GM19468 (cell line): ENCODE measurements at regions not wholly inside any gene's neighbourhood (a gene's known extent, or its start where the extent isn't known, plus 50 kb on each side); places are given as distances from the start of the nearest gene placed in this dataset.

Source experiments
- ATAC-seq: cut with Tn5 transposase; IDR thresholded peaks from one replicate; pipeline ENCODE4 v1.9.1; 2021; ENCODE audit warnings: mild to moderate bottlenecking, moderate library complexity, moderate number of reproducible peaks; ENCODE audit not compliant: unreplicated experiment; ENCODE audit errors: extremely low read depth

DNA sequence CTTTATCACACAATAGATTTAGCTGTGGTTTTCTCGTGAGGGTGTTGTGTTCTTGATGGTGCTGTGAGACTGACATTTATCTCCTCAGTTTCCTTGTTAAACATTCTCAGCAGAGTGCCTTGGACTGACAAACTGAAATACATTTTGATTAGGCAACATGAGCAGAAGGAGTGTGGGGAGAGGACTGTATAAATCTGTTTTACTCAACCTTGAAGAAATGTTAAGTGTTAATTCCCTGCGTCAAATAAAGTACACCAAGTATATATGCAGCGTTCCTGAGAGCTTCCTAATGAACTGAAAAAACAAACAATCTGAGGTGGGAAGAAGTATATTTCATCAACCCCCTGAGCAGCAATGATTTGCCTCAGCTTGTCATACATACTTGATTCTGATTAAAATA is 540.3 kb upstream of the B3GALT2 start:
- no peak for ATAC-seq

DNA sequence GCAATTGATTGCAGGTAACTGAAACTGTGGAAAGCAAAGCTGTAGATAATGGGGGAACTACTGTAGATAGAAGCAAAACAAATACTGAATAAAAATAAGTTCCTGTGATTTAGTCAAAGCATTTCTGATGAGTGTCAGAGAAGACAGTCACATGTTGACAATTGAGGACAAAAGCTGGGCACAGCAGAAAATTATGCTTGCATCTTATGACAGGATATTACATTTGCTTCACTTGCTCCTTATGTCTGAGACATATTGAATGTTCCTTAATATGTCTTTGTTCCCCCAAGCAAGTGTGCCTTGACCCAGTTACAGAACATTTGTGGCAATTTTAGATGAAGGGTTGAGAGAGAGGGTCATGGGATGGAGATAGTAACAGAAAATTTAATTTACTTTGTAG is 526.0 kb upstream of the B3GALT2 start:
- ATAC-seq, result no peak

DNA sequence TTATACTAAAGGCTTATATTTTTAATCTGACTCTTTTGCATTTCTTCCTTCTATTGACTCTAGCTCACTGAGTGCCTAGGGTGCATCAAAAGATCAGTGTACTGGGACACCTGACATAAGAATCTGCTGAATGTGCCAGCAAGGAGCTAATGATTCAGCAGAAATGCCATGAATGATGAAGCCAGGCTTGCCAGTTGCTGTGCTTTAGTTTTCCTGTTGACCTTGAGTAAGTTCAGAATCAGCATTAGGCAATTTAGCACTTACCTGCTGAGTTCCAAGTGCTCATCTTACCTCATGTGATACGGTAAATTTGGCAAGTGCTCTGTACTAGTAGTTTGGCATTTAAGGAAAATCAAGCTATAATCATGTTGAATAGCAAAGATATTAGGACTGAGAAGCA is 523.2 kb upstream of the B3GALT2 start:
- no peak for ATAC-seq

DNA sequence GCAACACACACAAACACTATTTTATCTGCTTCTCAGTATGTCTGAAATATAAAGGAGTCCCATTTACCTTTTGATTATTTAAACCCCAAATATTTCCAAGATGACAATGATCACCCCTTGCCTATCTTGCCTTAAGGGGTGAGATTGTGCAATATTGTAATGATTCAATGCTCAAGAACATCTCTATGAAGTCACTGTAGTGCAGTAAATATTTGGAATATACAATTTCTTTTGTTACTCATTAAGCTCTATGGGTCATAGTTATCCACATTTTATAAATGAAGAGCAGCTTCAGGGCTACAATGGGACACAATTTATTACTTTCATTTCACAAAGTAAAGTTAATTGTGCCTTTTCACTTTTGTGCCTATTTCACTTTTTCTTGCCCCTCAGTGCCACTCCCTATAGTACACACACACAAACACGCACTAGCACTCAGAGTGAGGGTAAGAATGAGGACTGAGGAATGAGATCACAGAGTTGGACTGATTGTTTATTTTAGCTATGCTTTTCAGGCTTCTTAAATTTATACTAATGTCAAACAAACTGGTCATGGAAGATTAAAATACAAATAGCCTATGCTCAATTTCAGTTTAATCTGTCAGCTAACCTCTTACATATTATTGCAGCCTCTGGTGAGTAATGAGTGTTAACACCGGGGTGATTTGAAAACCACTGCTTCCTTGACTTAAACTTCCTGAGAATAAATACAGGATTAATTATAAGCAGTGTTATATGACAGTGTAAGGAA is 521.0 kb upstream of the B3GALT2 start:
- ATAC-seq, result no peak

DNA sequence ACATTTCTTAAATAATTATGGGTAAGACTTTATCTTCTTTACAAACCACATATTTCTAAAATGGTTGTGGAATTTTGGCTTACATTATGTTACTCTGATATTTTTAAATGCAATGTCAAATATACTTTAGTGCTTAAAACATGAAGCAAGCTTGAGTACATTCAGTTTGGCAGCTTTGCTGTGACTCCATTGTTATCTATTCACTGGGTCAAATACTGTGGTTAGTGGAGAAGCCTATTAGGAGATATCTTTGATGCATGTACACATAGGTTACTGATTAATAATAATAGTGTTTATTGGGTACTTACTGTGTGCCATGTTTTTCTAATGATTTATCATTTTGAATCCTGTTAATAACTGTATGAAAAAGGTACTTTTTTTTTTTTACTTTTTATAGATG is 520.4 kb upstream of the B3GALT2 start:
- no peak for ATAC-seq

DNA sequence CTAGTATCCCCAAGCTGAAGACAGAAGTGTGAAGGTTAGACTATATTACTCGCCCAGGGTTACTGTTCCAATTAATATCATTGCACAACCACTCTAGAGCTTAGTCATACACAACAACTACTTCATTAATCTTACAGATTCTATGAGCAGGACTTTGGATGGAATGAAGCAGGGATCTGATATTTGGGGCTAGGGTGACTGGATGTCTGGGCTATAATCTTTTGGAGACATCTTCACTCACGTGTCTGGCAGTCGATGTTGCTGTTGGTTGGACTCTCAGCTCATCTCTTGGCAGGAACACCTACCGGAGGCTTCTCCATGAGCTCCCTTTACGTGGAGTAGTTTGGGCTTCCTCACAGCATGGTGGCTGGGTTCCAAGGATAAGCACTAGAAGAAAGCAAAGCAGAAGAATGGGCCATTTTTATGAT is 519.2 kb upstream of the B3GALT2 start:
- ATAC-seq, result no peak

DNA sequence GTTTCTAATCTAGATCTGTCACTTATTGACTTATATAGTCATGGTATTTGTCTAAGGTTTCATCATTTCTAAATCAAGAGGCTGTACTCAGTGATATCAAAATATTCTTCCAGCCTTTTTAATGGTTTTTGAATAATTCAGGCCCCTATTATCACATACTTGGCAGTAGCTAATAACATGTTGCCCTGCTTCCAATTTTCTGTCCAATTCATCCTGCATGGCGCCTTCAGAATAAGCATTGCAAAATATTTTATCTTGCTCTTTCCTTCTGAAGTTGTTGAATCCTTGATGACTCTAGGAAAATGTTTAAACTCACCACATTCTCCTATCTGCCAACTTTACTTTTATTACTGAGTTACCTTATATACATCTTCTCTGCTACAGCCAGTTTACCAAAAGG is 517.2 kb upstream of the B3GALT2 start:
- ATAC-seq, result no peak

DNA sequence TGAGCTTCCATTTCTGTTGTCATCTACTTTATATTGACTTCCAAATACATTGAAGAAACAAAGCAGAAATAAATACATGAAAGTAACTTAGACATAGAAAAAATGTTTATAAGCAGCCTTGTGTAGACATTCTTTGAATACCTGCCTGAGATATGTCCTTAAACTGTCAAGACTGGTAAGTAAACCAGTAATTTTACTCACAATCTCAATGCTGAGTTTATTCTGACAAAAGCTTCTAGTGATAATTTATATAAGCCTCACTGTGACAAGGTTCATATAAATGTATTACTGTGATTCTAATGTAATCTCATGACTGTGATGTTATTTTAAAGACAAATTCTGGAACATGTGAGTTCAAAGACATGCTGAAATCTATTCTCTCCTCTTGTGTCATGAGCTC is 516.7 kb upstream of the B3GALT2 start:
- no peak for ATAC-seq

DNA sequence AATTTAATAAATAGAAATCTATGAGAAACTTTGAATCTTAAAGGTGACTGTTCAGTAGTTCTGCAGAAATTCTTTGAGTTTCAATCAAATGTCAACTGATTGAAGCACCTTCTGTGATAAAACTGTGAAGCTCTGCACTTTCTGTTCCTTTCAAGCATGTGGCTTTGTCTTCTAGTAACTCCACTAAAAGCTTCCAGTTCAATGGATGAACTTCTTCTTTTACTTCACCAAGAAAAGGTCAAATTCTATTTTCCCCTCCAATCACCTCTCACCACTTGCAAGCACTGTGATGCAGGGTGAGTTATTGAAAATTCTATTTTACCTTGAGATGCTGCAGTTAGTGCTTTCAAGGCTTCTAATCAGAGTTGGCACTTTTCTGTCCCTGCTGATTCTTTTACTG is 515.3 kb upstream of the B3GALT2 start:
- ATAC-seq, result no peak

DNA sequence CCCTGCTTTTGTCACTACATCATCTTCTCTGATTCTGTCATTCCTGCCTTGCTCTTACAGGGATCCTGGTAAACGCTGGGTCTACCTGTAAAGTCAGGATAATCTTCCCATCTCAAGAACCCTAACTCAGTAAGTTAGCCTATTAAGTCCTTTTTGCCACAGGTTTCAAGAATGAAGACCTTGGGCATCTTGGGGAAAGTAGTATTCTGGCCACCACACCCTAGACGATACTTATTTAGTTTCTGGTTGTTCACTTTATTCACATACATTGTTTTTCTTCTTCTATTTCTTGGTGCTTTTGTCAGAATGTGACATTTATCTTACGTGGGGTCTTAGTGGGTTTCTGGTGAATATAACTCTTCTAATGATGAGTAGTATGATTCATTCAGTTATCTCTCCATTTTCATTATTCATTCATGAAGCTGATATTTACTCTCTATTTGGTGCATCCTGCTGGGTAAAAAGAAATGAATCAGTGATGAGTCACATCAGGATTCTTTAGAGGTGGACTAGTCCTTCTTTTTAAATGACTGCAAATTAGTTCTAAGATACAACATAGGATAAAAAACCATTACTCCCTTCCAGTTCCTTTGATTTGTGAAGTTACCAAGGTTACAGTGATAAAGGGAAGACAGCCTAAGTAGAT is 514.4 kb upstream of the B3GALT2 start:
- no peak for ATAC-seq

DNA sequence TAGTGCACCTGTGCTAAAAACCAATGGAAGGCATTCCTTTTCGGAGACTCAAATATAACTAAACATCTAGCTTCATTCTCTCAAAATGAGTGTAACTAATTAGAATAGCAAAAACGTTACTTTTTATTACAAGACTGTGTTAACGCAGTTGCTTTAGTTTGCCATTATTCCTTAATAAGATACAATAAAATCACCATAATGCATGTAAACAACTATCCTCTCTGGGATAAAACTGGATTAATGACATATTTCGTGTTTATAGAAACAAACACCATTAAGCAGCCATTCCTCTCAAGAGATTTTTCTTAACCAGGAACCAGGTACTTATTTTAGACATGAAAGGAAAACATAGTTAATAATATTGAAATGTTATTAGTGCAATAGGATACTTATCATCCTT is 512.8 kb upstream of the B3GALT2 start:
- ATAC-seq, result no peak

DNA sequence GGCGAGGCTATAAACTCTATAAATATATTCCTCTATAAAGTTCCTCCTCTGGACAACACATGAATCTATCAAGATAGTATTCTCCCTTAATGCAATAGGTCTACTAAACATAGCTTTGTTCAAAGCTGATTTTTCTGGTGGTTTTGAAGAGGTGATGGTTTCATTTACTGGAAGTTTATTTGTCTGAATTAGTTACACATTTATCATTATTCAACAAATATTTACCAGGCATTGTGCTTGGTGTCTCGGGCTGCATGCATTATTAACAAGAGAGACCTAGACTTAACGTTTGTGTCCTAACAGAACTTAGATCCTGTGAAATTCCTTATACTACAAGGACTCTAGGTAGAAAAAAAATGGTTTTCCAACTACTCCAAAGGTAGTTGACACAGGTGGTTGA is 511.4 kb upstream of the B3GALT2 start:
- ATAC-seq, result no peak

DNA sequence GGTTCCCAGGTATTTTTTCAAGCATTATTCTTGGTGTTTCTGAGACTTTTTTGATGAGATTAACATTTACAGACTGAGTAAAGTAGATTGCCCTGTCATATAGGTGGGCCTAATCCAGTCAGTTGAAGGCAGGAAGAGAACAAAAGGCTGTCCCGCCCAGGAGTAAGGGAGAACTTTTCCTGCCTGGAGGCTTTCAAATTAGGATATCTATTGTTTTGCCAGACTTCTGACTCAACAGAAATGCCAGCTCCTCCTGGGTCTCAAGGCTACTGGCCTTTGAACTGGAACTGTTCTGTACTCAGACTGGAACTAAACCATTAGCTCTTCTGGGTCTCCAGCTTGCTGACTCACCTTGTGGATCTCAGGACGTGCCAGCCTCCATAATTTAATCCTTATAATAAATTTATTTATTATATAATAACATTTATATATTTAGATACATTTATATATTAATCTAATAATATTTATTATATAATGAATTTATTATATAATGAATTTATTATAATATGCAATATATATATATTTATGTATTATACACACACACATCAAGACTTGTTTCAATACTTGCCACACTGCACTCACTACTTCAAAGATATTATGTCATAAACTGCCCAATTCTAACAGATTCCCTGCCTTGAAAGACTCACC is 510.8 kb upstream of the B3GALT2 start:
- ATAC-seq, result no peak

DNA sequence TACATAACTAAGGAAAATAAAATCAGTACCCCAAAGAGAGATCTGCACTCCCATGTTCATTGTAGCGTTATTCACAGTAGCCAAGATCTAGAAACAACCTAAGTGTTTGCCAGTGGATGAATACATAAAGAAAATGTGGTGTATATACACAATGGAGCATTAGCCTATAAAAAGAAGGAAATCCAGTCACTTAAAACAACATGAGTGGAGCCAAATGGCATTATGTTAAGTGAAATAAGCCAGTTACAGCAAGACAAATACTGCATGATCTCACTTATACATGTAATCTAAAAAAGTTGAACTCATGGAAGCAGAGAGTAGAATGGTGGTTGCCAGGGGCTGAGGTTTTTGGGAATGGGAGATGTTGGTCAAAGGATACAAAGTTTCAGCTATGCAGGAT is 508.3 kb upstream of the B3GALT2 start:
- ATAC-seq, result no peak

DNA sequence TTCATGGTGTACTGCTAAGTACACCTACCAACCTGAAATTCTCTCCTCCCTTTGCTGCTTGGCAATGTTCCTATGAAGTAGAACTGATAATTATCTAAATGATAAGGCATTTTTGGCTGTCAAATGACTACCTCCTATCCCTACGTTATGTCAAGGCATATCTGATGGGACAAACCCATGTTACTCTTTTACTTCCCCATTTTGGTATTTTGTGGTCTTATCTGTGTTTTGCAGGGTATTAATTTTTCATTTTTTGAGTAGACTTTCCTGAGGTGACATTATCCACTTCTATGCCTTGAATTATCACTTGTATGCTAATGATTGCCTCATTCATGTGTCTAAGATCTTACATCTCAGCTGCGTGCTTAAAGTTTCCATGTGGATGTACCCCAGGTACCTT is 499.6 kb upstream of the B3GALT2 start:
- ATAC-seq, result no peak

DNA sequence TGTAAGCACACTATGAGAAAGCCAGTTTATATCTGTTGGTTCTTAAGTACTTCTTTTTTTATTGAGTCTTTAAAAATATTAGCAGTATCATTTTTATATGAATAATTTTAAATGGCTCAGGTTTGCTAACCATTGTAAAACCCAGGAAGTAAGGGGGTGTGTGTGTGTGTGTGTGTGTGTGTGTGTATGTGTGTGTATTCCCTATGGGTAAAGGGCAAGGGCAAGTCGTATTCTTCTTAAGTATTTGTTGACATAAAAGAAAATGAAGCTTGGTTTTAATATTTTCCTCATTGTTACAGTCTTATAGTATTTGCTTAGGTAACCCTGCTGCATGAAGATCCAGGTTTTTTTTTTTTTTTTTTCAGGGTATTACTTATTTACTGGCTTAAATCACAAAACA is 495.0 kb upstream of the B3GALT2 start:
- ATAC-seq, result no peak

DNA sequence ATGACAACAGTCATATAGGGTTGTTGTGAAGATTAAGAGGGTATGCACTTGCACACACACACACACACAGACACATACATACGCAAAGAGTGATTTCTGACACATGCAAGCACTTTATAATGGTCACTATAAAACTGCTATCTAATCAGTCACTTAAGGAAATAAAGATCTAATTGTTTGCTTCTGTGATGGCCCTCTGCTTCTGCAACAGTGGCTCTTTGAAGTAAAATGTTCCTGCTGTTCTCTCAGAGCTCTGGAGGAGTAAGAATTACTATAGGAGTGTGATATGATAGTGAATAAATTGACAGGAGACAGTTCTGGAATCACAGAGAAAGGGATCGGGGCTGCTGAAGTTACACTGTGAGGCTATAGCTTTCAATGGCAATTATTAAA is 494.5 kb upstream of the B3GALT2 start:
- ATAC-seq, result no peak

DNA sequence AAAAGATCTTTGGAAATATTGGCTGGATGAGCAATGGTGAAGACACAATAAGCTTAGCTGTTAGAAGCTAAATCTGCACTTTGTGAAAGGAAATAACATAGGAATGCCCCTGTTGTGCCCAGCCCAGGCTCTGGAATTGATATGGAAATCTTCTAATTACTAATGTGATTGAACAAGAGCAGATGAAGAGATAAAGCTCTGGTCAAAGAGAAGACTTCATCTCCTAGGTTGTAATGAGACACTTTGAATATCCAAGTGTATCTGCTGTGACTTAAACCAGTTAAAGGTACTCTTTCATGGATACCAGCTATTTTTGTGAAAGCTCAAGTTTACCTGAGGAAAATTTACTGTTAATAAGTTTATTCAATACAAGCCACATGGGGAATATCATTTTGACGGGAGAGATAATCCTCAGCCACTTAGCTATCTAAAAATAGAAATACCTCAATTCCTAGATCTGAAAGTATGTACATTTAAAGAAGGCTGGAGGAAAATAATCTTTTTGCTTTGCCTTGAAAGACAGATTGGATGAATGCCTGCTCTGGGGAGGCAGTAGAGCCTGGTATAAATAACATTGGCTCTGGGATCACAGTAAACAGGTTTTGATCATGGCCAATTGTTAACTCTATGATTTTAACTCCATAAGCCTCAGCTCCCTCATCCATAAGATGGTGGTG is 494.0 kb upstream of the B3GALT2 start:
- no peak for ATAC-seq

DNA sequence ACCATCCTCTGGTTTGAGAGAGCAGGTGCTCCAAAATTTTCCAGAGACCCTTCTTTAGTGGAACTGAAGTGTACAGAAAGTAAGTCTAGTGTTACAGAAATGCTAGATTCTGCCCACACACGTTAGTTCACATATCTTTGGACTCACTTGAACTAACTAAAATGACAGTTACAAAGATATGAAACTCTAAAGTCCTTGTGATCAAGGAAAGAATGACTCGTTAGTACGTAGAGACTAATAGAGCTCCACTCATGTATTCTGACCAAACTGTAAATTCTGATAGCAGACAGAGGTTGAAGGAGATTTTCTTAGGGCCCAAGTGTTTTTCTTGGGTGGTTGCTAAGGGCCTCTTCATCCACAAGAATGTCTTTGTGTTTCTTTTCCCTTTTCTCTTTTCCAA is 491.5 kb upstream of the B3GALT2 start:
- no peak for ATAC-seq

DNA sequence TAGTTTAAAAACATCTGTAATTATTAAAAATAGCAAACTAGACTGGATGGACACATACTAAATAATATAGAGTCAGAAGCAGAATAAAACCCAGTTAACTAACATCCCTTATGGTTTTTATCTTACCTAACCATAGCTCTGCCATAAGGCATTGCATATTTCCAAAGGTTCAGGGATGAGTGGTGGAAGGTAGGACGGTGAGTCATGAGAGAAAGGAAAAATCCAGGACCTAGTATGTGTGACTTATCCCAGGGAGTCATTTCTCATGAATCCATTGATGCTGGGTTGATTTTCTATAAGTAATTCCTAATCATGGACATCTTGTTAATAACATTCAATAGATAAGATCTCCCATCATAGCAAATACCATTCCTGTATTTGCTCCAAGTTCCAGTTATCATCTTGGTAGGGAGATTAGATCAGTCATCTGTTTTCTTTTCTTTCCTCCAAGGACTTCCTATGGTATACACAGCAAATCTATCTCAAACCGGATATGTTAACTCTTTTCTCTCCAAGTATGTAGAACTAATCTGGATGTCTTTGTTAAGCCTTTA is 490.7 kb upstream of the B3GALT2 start:
- no peak for ATAC-seq
